ENCODE measurements at regions not wholly inside any gene's neighbourhood (a gene's known extent, or its start where the extent isn't known, plus 50 kb on each side); places are given as distances from the start of the nearest gene placed in this dataset.

- no peak overlapping the region for H3K9ac ChIP-seq (ENCODE audit: low read depth, low read length)
- no peaks in the 10 kb centered on the region for H3K36me3 ChIP-seq (ENCODE audit: control insufficient read depth, insufficient read depth, low read length)
- H2AFZ ChIP-seq (replicated peaks; ENCODE audit: low read length, poor library complexity), result peak overlapping the region; percentile 14
- H3K23ac ChIP-seq (ENCODE audit: low read depth, low read length), result no peak overlapping the region
- no peaks in the 10 kb centered on the region for H3K27me3 ChIP-seq (ENCODE audit: control insufficient read depth, insufficient read depth, low read length)
- dilution Hi-C loops (cut with HindIII; ENCODE audit: low sequenced_read_pairs, unreplicated experiment) (no loop called here), intact Hi-C loops (cut with micrococcal nuclease) (no loop called here), in situ Hi-C loops (cut with MboI; ENCODE audit: low sequenced_read_pairs) (no loop called here)
- H3K18ac ChIP-seq (ENCODE audit: low read depth, low read length), result no peak overlapping the region
- H3K27ac ChIP-seq (ENCODE audit: insufficient read depth, low read length), result no peak overlapping the region
- no peak overlapping the region for H2BK20ac ChIP-seq (ENCODE audit: low read depth, low read length)
- H4K5ac ChIP-seq (ENCODE audit: low read depth, low read length), result no peak overlapping the region
- no peak overlapping the region for H3K4me3 ChIP-seq (ENCODE audit: insufficient read depth, low read depth, low read length)
- H4K8ac ChIP-seq (ENCODE audit: low read depth in 2 of 2, low read length in 2 of 2), result no peak overlapping the region
- no peak overlapping the region for H2AK9ac ChIP-seq (replicated peaks; ENCODE audit: low read depth, low read length, poor library complexity)
- H3K9me3 ChIP-seq (ENCODE audit: control insufficient read depth, insufficient read depth, low read length), result no peaks in the 10 kb centered on the region
- H3K14ac ChIP-seq (replicated peaks; ENCODE audit: low read depth, low read length), result no peak overlapping the region
- TF ChIP-seq RFX5 (IDR thresholded peaks at IDR 0.05; ENCODE audit: low read depth, low read length) (no peak), MAZ (IDR thresholded peaks at IDR 0.05; ENCODE audit: borderline replicate concordance, low read depth, low read length) (no peak), CEBPB (IDR thresholded peaks at IDR 0.05; ENCODE audit: low read depth, low read length) (no peak), NFE2L2 (IDR thresholded peaks at IDR 0.05; ENCODE audit: low read depth, low read length) (no peak), RAD21 (IDR thresholded peaks at IDR 0.05; ENCODE audit: low read length) (no peak), ELK1 (IDR thresholded peaks at IDR 0.05; ENCODE audit: borderline replicate concordance, low read depth, low read length) (no peak), BHLHE40 (IDR thresholded peaks at IDR 0.05; ENCODE audit: low read depth, low read length) (no peak), SMC3 (IDR thresholded peaks at IDR 0.05; ENCODE audit: low read depth, low read length) (no peak), POLR2A (IDR thresholded peaks at IDR 0.05; ENCODE audit: low read depth, low read length) (no peak), USF2 (IDR thresholded peaks at IDR 0.05; ENCODE audit: low read depth, low read length) (no peak), CTCF (conservative IDR thresholded peaks at IDR 0.05; ENCODE audit: low read depth, low read length) (no peak)
- WGBS, 2 experiments (ENCODE audit: extremely low coverage in 2 of 2, insufficient read length in 1 of 2), result 48% methylated on average over 5 of the region's 5 CpGs; no CpG with 5 or more reads in 1 of the 2 experiments
- H2BK15ac ChIP-seq (ENCODE audit: low read depth, low read length), result no peak overlapping the region
- DNase-seq, result no peak
- no peaks in the 10 kb centered on the region for H3K79me1 ChIP-seq (ENCODE audit: low read depth in 1 of 2, low read length in 2 of 2)
- H3K4ac ChIP-seq (ENCODE audit: low read depth, low read length), result no peak overlapping the region
- no peak overlapping the region for H4K91ac ChIP-seq (ENCODE audit: insufficient read depth, low read depth, low read length)
- no peak overlapping the region for H2AK5ac ChIP-seq (ENCODE audit: low read depth, low read length)
- no peak for ATAC-seq (ENCODE audit: low read depth)
- ChIA-PET CTCF (no interaction called here), POLR2A (ENCODE audit: unreplicated experiment) (no interaction called here)
- no peak overlapping the region for H2BK5ac ChIP-seq (ENCODE audit: low read depth, low read length, poor library complexity, severe bottlenecking)
- no peaks in the 10 kb centered on the region for H4K20me1 ChIP-seq (ENCODE audit: insufficient read depth, low read length)
- H3K56ac ChIP-seq (ENCODE audit: extremely low read depth, insufficient read depth, low read length), result no peak overlapping the region
- no peaks in the 10 kb centered on the region for H3K9me1 ChIP-seq (ENCODE audit: insufficient read depth, low read length)
- BruUV-seq (replicated peaks), result no TSS peak
- H3K4me1 ChIP-seq (ENCODE audit: control insufficient read depth, insufficient read depth, low read length), result no peaks in the 10 kb centered on the region
- no peak overlapping the region for H3K4me2 ChIP-seq (ENCODE audit: low read depth, low read length)
- no peak overlapping the region for H2BK120ac ChIP-seq (ENCODE audit: low read depth, low read length)
Observed at GRCh38 chr6:168866534-168866933, 387.1 kb downstream of the THBS2 start.
